Suprapubic skin (tissue), 4 donors: ENCODE measurements at regions not wholly inside any gene's neighbourhood (a gene's known extent, or its start where the extent isn't known, plus 50 kb on each side); places are given as distances from the start of the nearest gene placed in this dataset.

Experiments used
- DNase-seq, 2 donors: peaks; one replicate each; pipeline ENCODE4 v3.0.0-alpha.2; 2019; ENCODE audit warnings: low spot score in 2 of 2
- H3K27ac ChIP-seq: fragments of 200-600 bp; sonication (generic); one replicate; pipeline ENCODE4 v1.5.1; 2019
- H3K27me3 ChIP-seq: fragments of 200-600 bp; sonication (generic); one replicate; pipeline ENCODE4 v1.5.1; 2019
- H3K36me3 ChIP-seq: fragments of 200-600 bp; sonication (generic); one replicate; pipeline ENCODE4 v1.5.1; 2019
- H3K4me1 ChIP-seq: fragments of 200-600 bp; sonication (generic); one replicate; pipeline ENCODE4 v1.5.1; 2019
- H3K4me3 ChIP-seq: fragments of 200-600 bp; sonication (generic); one replicate; pipeline ENCODE4 v1.5.1; 2019; ENCODE audit warnings: mild to moderate bottlenecking
- H3K9me3 ChIP-seq: fragments of 200-600 bp; sonication (generic); one replicate; pipeline ENCODE4 v1.5.1; 2019
- EP300 ChIP-seq: sonication (generic); formaldehyde crosslinking; IDR thresholded peaks from one replicate; pipeline ENCODE4 v1.6.1; 2017; ENCODE audit warnings: antibody characterized with exemption
- POLR2A ChIP-seq, 2 donors: fragments of 450-650 bp; IDR thresholded peaks; one replicate each; pipeline ENCODE4 v1.6.1; 2017; ENCODE audit warnings: antibody characterized with exemption in 2 of 2, mild to moderate bottlenecking in 2 of 2, moderate library complexity in 2 of 2
- POLR2AphosphoS5 ChIP-seq, 3 donors: sonication (generic); formaldehyde crosslinking; IDR thresholded peaks; one replicate each; pipeline ENCODE4 v1.6.1; 2017; ENCODE audit warnings: antibody characterized with exemption in 3 of 3
- WGBS: methylation state at CpG from one replicate; pipeline ENCODE4 v1.1.5; 2018; 5-methylcytosine and 5-hydroxymethylcytosine counted together
- TF ChIP-seq, protein P1 (sequence below), 2 donors: fragments of 200-600 bp in 1 of 2; fragments of 450-650 bp in 1 of 2; sonication (generic) in 1 of 2; IDR thresholded peaks; one replicate each; pipeline ENCODE4 v1.5.1; 2016 to 2019; ENCODE audit warnings: antibody characterized with exemption in 2 of 2, mild to moderate bottlenecking in 1 of 2, moderate library complexity in 1 of 2

DNA sequence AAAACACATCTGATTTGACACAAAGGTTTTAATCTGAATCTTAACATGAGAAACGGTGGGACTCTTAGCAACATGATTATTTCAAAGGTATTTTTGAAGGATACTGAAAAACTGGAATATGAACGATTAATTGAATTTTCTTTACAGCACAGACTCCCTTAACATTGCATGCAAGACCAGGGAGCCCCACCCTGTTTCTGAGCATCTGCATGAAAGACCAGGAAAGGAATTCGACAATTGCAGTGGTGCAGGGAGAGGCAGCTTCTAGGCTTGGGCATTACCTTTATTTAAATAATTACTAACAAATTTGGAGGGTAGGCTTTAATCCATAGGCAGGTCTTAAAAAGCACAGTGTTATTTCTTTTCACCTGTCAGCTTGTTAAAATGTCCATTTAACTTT is 240.6 kb upstream of the TOPAZ1 start:
- Histone ChIP-seq H3K27ac (no peak overlapping the region), H3K4me1 (peaks cover 38% of the 10 kb centered on the region), H3K4me3 (no peak overlapping the region), H3K27me3 (peaks cover 92% of the 10 kb centered on the region), H3K36me3 (no peaks in the 10 kb centered on the region), H3K9me3 (no peaks in the 10 kb centered on the region)
- DNase-seq, result no peak
- TF ChIP-seq, protein P1, sequence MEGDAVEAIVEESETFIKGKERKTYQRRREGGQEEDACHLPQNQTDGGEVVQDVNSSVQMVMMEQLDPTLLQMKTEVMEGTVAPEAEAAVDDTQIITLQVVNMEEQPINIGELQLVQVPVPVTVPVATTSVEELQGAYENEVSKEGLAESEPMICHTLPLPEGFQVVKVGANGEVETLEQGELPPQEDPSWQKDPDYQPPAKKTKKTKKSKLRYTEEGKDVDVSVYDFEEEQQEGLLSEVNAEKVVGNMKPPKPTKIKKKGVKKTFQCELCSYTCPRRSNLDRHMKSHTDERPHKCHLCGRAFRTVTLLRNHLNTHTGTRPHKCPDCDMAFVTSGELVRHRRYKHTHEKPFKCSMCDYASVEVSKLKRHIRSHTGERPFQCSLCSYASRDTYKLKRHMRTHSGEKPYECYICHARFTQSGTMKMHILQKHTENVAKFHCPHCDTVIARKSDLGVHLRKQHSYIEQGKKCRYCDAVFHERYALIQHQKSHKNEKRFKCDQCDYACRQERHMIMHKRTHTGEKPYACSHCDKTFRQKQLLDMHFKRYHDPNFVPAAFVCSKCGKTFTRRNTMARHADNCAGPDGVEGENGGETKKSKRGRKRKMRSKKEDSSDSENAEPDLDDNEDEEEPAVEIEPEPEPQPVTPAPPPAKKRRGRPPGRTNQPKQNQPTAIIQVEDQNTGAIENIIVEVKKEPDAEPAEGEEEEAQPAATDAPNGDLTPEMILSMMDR (IDR thresholded peaks at IDR 0.05), result no peak
- no peak for TF ChIP-seq POLR2AphosphoS5 (IDR thresholded peaks at IDR 0.05)
- TF ChIP-seq POLR2A (IDR thresholded peaks at IDR 0.05), result no peak
- no peak for TF ChIP-seq EP300
- 44% methylated on average over 3 of the region's 3 CpGs for WGBS

DNA sequence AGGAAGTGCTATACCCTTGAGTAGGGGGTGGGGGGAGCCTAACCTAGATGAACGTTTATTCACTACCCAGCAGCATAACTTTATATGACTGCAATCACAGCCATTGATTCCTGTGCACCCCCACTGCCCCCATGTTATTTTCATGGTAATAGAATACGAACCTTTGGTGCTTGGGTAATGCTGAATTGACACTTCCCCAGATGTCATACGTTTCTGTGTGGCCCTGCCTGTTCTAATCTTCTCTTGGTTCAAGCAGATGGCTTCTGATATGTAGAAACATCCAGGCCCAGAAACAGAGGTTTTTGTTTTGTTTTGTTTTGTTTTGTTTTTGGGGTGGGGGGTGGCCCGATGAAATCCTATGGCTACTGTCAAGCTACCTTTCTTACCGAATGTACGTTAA is 237.9 kb upstream of the TOPAZ1 start:
- Histone ChIP-seq H3K4me3 (no peak overlapping the region), H3K27ac (no peak overlapping the region), H3K4me1 (peaks cover 10% of the 10 kb centered on the region), H3K36me3 (no peaks in the 10 kb centered on the region), H3K9me3 (no peaks in the 10 kb centered on the region), H3K27me3 (peaks cover 65% of the 10 kb centered on the region)
- no peak for DNase-seq
- 76% methylated on average over 6 of the region's 6 CpGs for WGBS
- TF ChIP-seq, protein P1 (IDR thresholded peaks at IDR 0.05), result no peak
- TF ChIP-seq POLR2AphosphoS5 (IDR thresholded peaks at IDR 0.05) (no peak), EP300 (no peak), POLR2A (IDR thresholded peaks at IDR 0.05) (no peak)

DNA sequence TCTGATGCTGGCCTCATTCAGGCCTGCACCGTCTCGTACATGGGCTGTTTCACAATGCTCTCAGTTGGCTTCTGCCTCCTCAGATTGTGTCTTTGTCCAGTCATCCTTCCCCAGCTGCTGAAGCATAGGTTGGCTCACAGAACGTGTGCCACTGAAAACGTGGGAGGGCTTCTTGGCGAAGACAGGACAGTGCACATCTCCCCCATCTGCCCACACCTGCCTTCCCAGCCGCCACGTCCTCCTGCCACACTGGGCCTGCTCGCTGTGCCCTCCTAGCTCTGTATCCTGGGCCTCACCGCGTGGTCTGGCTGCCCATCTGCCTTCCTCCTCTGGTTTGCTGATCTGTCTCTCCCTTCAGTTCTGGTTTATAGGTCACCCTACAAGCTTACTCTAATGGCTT is 230.0 kb upstream of the TOPAZ1 start:
- Histone ChIP-seq H3K36me3 (no peaks in the 10 kb centered on the region), H3K9me3 (no peaks in the 10 kb centered on the region), H3K4me3 (no peak overlapping the region), H3K4me1 (no peaks in the 10 kb centered on the region), H3K27me3 (peaks cover 24% of the 10 kb centered on the region), H3K27ac (no peak overlapping the region)
- 88% methylated on average over 10 of the region's 10 CpGs for WGBS
- DNase-seq, result no peak
- TF ChIP-seq EP300, result no peak
- TF ChIP-seq POLR2AphosphoS5 (IDR thresholded peaks at IDR 0.05), result no peak
- TF ChIP-seq POLR2A (IDR thresholded peaks at IDR 0.05), result no peak
- TF ChIP-seq, protein P1 (IDR thresholded peaks at IDR 0.05), result no peak

DNA sequence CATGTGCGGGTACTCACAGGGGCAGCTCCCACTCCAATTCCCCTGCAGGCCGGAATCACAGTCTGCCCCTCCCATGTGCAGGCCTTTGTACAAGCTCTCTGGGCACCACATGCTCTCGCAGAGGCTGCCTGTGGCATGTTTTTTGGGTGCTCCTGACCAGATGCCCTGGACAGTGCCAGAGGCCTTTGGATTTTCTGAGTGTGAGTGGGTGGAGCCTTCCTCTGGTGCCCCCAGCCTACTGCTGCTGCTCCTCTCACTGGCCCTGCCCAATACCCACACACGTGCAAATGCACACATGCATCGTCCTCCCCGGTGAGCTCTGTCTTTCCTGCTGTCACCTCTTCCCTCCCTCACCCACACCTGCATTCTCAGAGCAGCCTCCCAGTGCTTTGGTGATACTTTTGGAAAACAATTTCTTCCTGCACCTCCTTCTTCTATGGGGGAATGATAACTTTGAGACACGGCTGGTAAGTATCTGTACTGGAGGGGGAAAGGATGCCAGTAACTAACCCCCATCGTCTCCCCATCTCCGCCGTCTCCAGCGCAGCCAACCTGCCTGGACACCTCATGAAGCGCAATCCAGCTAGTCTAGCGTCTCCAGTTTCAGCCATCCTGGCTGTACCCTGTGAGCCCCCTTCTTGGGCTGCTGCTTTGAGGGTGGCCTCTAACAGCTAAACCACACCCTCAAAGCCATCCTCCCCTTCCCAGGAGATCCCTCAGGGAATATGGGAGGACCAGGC is 229.4 kb upstream of the TOPAZ1 start:
- Histone ChIP-seq H3K4me3 (no peak overlapping the region), H3K36me3 (no peaks in the 10 kb centered on the region), H3K9me3 (no peaks in the 10 kb centered on the region), H3K27ac (no peak overlapping the region), H3K27me3 (peaks cover 24% of the 10 kb centered on the region), H3K4me1 (no peaks in the 10 kb centered on the region)
- TF ChIP-seq POLR2AphosphoS5 (IDR thresholded peaks at IDR 0.05), result no peak
- TF ChIP-seq, protein P1 (IDR thresholded peaks at IDR 0.05), result no peak
- TF ChIP-seq POLR2A (IDR thresholded peaks at IDR 0.05), result no peak
- TF ChIP-seq EP300, result no peak
- WGBS, result 90% methylated on average over 13 of the region's 13 CpGs
- DNase-seq, result no peak

DNA sequence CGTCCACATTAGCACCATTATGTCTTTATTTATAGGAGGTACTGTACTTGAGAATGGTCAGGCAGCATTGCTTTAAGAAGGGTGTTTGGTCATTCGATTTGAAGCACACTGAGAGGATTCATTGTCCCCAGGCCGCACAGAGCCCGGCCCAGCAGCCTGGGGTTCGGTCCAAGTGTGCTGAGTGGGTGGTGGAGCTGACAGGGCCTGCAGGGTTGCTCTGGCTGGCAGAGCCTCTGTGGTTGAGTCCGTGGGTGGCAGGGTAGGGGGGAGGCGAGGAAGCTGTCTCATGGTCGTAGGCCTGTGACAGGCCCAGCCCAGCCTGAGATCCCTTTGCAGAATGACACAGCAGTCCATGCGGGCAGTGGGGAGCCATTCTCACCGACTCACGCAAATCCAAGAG is 227.7 kb upstream of the TOPAZ1 start:
- DNase-seq, result no peak
- TF ChIP-seq EP300, result no peak
- TF ChIP-seq, protein P1 (IDR thresholded peaks at IDR 0.05), result no peak
- no peak for TF ChIP-seq POLR2AphosphoS5 (IDR thresholded peaks at IDR 0.05)
- TF ChIP-seq POLR2A (IDR thresholded peaks at IDR 0.05), result no peak

More for the DNA sequence above, 227.7 kb upstream of the TOPAZ1 start:
- H3K4me3 ChIP-seq, result no peak overlapping the region
- H3K36me3 ChIP-seq, result no peaks in the 10 kb centered on the region
- H3K27ac ChIP-seq, result no peak overlapping the region
- peaks cover 30% of the 10 kb centered on the region for H3K27me3 ChIP-seq
- H3K4me1 ChIP-seq, result no peaks in the 10 kb centered on the region
- H3K9me3 ChIP-seq, result no peaks in the 10 kb centered on the region
- WGBS, result 76% methylated on average over 3 of the region's 11 CpGs
